ENCODE measurements at regions not wholly inside any gene's neighbourhood (a gene's known extent, or its start where the extent isn't known, plus 50 kb on each side); places are given as distances from the start of the nearest gene placed in this dataset.
"Not testable (repeated sequence)": the region's sequence is repeated elsewhere in the genome, so short reads cannot be mapped to it uniquely, and the experiment has no call there.

DNA sequence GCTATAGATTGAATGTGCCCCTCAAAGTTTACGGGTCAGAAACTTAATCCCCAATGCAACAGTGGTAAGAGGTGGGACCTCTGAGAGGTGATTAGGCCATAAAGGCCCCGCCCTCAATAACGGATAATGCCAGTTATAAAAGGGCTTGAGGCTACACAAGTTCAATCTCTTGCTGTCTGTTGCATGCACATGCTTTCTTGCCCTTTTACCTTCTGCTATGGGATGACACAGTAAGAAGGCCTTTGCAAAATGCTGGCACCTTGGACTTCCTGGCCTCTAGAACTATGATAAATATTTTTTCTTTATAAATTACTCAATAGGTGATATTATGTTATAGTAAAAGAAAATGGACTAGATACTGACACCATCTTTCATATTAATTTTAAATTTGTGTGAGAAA is 806.1 kb downstream of the TENT5A start:
- no peak for DNase-seq (ENCODE audit: extremely low read depth, low read depth)

DNA sequence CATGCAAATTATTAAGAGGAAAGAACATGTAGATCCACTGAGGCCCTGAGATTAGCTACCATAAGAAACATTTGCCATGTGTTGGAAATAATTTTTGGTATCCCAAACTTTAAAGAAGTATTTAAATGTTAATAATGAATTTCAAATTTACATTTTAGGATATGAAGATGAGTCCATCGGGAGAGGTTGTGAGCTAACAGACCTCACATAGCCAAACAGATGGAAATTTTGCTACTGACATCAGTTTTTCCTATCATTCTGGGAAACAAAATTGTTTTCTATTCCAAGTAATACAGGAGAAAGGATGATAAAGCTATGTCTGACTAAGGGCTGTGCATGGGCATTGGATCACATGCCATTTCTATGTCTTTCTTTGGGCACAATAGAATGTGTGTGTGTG is 809.6 kb downstream of the TENT5A start:
- DNase-seq (ENCODE audit: extremely low read depth, low read depth): no peak

DNA sequence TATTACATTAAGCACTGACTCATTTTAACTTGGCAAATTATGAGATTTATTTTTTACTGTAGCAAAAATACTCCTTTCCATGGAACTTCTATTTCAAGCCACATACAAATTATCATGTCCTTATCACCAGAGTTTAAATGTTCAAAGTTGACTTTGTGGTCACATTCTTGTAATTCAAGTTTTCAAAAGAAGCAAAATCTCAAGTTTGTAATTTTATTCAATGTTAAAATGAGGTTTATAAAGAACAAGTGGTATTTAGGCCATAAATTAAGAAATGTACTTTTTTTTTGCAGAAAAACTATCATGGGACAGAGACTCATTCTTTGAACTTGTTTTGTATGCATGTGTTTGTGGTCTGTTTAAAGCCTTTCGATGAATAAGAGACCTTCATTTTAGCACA is 811.5 kb downstream of the TENT5A start:
- DNase-seq (ENCODE audit: extremely low read depth, low read depth): no peak

DNA sequence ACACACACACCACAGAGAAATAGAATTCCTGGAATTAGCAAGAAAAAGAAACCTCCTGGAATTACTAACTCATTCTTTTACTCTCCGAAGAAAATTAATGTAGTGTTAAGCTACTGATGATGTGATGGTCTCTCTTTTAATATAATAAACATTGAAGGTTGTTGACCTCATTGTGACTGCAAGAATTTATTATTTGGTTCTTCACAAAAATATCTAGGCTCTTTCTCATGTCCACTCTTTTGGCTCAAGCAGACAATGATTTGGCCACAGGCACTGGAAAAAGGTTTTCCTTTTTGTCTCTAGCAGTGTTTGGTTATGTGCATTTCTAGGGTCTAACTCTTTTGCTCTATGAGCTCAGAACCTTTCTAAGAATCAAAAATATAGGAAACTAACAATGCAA is 811.9 kb downstream of the TENT5A start:
- no peak for DNase-seq (ENCODE audit: extremely low read depth, low read depth)

DNA sequence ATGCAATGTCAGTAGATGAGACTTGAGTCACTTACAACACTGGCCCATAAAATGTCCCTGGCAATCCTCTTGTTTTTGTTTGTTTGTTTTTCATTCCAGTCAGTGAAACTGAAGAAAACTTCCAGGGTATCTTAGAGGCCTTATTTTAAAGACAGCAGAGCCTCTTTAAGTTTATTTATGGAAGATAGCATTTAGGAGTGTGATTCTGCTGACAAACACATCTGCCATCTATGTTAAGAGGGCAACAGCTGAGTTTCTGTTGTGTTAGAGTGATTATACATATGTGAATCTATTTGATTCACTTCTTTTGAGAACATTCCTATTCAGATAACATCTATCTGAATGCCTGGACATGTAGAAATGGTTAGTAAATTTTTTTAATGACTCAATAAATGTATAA is 812.6 kb downstream of the TENT5A start:
- no peak for DNase-seq (ENCODE audit: extremely low read depth, low read depth)

- DNase-seq (ENCODE audit: extremely low read depth, low read depth): no peak
Observed at GRCh38 chr6:80939480-80939879, 813.0 kb downstream of the TENT5A start.

DNA sequence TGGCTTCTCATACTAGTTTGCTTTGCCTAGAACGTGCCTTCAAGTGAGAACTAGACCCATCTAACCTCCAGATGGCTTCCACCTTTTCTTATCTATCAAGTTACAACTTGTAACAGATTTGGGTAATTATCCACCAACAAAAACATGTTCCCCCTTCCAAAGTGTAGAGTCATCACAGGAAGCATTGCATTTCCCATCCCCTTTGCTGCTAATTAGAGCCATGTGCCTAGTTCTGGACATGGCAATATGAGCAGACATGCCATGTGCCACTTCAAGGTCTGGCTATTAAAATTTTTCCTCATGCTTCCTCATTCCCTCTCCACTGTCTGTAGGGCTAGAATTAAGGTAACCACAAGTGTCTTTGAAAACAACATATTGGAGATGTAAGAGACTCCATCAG is 814.4 kb downstream of the TENT5A start:
- no peak for DNase-seq (ENCODE audit: extremely low read depth, low read depth)

GRCh38 chr6:80932359-80932758 is 820.1 kb downstream of the TENT5A start:
- DNase-seq (ENCODE audit: extremely low read depth, low read depth): no peak

GRCh38 chr6:80930376-80930775 is 822.1 kb downstream of the TENT5A start:
- DNase-seq (ENCODE audit: extremely low read depth, low read depth): no peak

DNA sequence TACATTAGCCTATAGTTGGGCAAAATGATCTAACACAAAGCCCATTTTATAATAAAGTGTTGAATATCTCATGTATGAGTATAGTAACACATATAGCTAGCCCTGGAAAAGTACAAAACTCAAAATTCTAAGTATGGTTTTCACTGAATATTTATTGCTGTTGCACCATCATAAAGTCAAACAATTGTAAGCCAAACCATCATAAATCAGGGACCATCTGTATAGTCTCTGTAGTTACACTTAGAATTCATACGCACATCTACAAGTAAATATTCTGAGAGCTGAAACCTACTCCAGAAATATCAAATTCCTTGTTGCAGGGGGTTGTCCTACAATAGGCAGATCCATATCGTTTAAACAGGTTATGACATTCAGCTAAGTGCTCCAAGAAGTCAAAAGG is 817.3 kb downstream of the BCKDHB start:
- DNase-seq (ENCODE audit: extremely low read depth, low read depth): no peak

DNA sequence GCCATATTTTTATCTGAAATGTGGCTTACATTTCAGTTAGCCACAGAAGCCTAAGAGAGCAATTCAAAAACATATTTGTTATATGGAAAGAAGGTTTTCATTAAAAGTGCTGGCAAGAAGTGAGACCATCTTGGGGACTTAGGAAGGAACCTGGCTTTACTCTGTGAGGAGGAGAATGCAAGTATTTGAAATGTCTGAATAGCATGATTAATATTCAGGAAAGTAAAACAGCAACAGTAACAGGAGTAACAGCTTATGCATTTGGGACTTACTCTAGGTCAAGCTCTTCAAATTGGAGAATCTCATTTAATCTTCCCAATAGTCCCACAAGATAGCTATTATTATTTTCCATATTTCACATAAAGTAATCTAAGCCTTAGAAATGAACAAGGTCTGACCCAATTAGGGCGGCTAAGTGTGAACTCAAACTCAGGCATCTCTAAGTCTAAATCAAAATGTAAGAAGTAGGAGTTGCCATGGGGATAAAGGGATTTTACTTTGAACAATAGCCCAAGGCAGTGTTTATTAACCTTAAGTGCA is 816.5 kb downstream of the BCKDHB start:
- no peak for DNase-seq (ENCODE audit: extremely low read depth, low read depth)

- DNase-seq (ENCODE audit: extremely low read depth, low read depth): no peak
Observed at GRCh38 chr6:80921861-80922460, 815.5 kb downstream of the BCKDHB start.

DNA sequence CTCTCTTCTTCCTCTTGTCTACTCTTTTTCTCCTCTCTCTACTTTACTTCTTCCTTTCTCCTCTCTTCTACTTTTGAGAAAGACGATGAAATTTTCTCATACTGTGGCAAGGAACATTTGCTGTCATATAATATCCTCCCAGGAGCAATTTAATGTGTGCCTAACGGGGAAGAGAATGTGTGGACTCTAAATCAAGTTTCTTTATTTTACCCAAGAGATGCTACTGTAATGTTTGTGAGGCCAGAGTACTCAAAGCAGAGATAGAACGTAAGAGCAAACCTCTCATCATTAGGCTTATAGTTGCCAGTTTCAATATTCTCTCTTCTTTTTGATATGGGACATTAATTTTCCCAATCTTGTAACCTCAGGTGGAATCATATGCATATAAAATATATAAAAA is 801.4 kb downstream of the BCKDHB start:
- DNase-seq (ENCODE audit: extremely low read depth, low read depth): no peak

- no peak for DNase-seq (ENCODE audit: extremely low read depth, low read depth)
Observed at GRCh38 chr6:80903711-80904110, 797.2 kb downstream of the BCKDHB start.

DNA sequence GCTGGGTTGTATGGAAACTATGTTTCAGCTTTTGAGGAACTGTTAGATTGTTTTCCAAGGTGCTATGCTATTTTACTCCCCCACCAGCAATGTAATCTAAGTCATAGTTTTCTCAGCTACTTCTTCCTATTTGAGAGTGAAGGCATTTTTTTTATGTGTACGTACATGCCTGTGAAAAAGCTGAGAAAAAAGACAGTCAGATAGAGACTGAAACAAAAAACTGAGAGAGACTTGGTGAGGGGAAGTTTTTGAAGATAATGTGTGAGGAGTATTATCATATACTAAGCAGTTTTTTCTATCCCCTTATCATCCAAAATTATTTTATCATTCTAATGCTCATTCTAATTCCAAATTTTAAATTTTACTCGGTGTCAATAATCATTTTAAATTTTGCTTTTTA is 780.0 kb downstream of the BCKDHB start:
- DNase-seq (ENCODE audit: extremely low read depth, low read depth): no peak

GRCh38 chr6:80872951-80873308 is 766.5 kb downstream of the BCKDHB start:
- no peak for DNase-seq (ENCODE audit: extremely low read depth, low read depth)

- DNase-seq (ENCODE audit: extremely low read depth, low read depth): no peak
Observed at GRCh38 chr6:80872199-80872950, 765.9 kb downstream of the BCKDHB start.

DNA sequence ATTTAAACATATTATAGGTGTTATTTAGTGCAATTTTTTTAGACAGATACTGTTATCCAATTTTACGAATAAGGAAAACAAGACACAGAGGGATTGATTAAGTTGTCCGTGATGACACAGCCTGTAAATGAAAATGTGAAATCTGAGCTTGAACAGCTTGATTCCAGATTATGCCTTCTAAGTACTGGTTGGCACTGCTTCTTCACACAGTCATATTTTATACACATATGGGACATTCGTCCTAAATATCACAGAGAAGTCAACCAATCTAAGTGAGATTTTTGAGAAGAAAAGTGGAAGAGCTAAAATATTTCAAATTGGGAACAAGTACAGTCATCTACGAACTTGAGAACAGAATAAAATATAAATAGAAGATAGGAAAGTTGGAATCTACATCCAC is 756.3 kb downstream of the BCKDHB start:
- no peak for DNase-seq (ENCODE audit: extremely low read depth, low read depth)

- no peak for DNase-seq (ENCODE audit: extremely low read depth, low read depth)
Observed at GRCh38 chr6:80860107-80860506, 753.6 kb downstream of the BCKDHB start.

DNA sequence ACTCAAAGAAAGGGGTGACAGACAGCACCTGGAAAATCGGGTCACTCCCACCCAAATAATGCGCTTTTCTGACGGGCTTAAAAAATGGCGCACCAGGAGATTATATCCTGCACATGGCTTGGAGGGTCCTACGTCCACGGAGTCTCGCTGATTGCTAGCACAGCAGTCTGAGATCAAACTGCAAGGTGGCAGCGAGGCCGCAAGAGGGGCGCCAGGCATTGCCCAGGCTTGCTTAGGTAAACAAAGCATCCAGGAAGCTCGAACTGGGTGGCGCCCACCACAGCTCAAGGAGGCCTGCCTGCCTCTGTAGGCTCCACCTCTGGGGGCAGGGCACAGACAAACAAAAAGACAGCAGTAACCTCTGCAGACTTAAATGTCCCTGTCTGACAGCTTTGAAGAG is 741.5 kb downstream of the BCKDHB start:
- not testable (repeated sequence) for DNase-seq (ENCODE audit: extremely low read depth, low read depth)

DNA sequence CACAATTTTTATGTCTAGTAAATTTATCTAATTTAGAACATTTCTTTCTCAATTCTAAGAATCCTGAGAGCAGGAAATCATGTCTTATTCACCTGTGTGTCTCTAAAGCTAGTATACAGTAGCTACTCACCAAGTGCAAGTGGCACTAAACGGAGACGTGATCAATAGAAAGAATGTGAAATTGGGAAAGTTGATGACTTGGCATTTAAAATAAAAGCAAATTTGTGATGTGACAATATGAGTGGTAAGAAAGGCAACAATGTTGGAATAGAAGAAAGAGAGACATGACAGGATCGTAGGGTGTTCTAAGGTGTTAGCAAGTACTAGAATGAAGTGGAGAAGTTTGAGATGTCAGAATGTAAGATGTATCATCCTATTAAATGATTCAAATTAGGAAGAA is 725.9 kb downstream of the BCKDHB start:
- DNase-seq (ENCODE audit: extremely low read depth, low read depth): no peak

GRCh38 chr6:80793411-80793810 is 686.9 kb downstream of the BCKDHB start:
- DNase-seq (ENCODE audit: extremely low read depth, low read depth): no peak

GRCh38 chr6:80792151-80792550 is 685.7 kb downstream of the BCKDHB start:
- no peak for DNase-seq (ENCODE audit: extremely low read depth, low read depth)

All from NCI-H460 (cell line).